ENCODE measurements at regions not wholly inside any gene's neighbourhood (a gene's known extent, or its start where the extent isn't known, plus 50 kb on each side); places are given as distances from the start of the nearest gene placed in this dataset.

GRCh38 chrX:120727911-120728310 is 98.1 kb upstream of the C1GALT1C1 start:
- Histone ChIP-seq H3K9me3 (replicated peaks; ENCODE audit: control insufficient read depth, insufficient read depth, low read length) (no peaks in the 10 kb centered on the region), H3K4me3 (replicated peaks in 1 of 3; ENCODE audit: insufficient read depth in 1 of 3, low read depth in 1 of 3, low read length in 3 of 3) (no peak overlapping the region), H3K4me1 (ENCODE audit: control insufficient read depth, extremely low read depth, insufficient read depth, low read length) (no peaks in the 10 kb centered on the region), H3K36me3 (ENCODE audit: control insufficient read depth in 2 of 2, extremely low read depth in 1 of 2, insufficient read depth in 2 of 2, low read length in 2 of 2) (no peaks in the 10 kb centered on the region), H3K27me3 (ENCODE audit: control insufficient read depth in 2 of 2, insufficient read depth in 2 of 2, low read length in 2 of 2) (no peaks in the 10 kb centered on the region), H3K9ac (replicated peaks; ENCODE audit: extremely low read depth, insufficient read depth, low read length) (no peak overlapping the region), H3K27ac (ENCODE audit: insufficient read depth, low read depth, low read length) (no peak overlapping the region), H3K9me1 (replicated peaks; ENCODE audit: control insufficient read depth, extremely low read depth, insufficient read depth, low read length) (no peaks in the 10 kb centered on the region), H3K4me2 (ENCODE audit: insufficient read depth, low read length) (no peak overlapping the region), H2AFZ (ENCODE audit: low read depth, low read length) (no peak overlapping the region), H3K79me2 (ENCODE audit: control insufficient read depth, insufficient read depth, low read length) (no peaks in the 10 kb centered on the region), H4K20me1 (replicated peaks; ENCODE audit: control insufficient read depth, extremely low read depth, insufficient read depth, low read length) (no peaks in the 10 kb centered on the region)
- intact Hi-C loops (cut with micrococcal nuclease) (no loop called here), dilution Hi-C loops (cut with MboI; ENCODE audit: extremely low pct_ligation_motif_present, low sequenced_read_pairs) (no loop called here)
- no peak for FAIRE-seq
- ChIA-PET CTCF (no interaction called here), POLR2A (no interaction called here)
- BruUV-seq (replicated peaks) = no TSS peak
- TF ChIP-seq CTCF (IDR thresholded peaks at IDR 0.05; ENCODE audit: extremely low read depth in 1 of 2, insufficient read depth in 1 of 2, low read depth in 1 of 2, low read length in 2 of 2) (no peak), POLR2AphosphoS5 (IDR thresholded peaks at IDR 0.05; ENCODE audit: insufficient read depth, low read depth, low read length) (no peak), MYC (IDR thresholded peaks at IDR 0.05; ENCODE audit: low read depth, low read length) (no peak), POLR2A (IDR thresholded peaks at IDR 0.05; ENCODE audit: low read depth, low read length) (no peak), EZH2 (IDR thresholded peaks at IDR 0.05; ENCODE audit: borderline replicate concordance, low read depth, low read length, severe bottlenecking) (no peak)
- peak; percentile 8 for DNase-seq (ENCODE audit: low read depth, low spot score)

GRCh38 chrX:120727452-120727851 is 97.6 kb upstream of the C1GALT1C1 start:
- H3K36me3 ChIP-seq (ENCODE audit: control insufficient read depth in 2 of 2, extremely low read depth in 1 of 2, insufficient read depth in 2 of 2, low read length in 2 of 2) = no peaks in the 10 kb centered on the region
- H3K9ac ChIP-seq (replicated peaks; ENCODE audit: extremely low read depth, insufficient read depth, low read length) = no peak overlapping the region
- no peaks in the 10 kb centered on the region for H3K9me3 ChIP-seq (replicated peaks; ENCODE audit: control insufficient read depth, insufficient read depth, low read length)
- TF ChIP-seq POLR2AphosphoS5 (IDR thresholded peaks at IDR 0.05; ENCODE audit: insufficient read depth, low read depth, low read length) (no peak), CTCF (IDR thresholded peaks at IDR 0.05; ENCODE audit: extremely low read depth in 1 of 2, insufficient read depth in 1 of 2, low read depth in 1 of 2, low read length in 2 of 2) (no peak), POLR2A (IDR thresholded peaks at IDR 0.05; ENCODE audit: low read depth, low read length) (no peak), EZH2 (IDR thresholded peaks at IDR 0.05; ENCODE audit: borderline replicate concordance, low read depth, low read length, severe bottlenecking) (no peak), MYC (IDR thresholded peaks at IDR 0.05; ENCODE audit: low read depth, low read length) (no peak), JUN (IDR thresholded peaks at IDR 0.05; ENCODE audit: borderline replicate concordance, insufficient read depth, insufficient read length, low read depth) (no peak), GATA2 (IDR thresholded peaks at IDR 0.05; ENCODE audit: insufficient read depth, insufficient read length, low read depth, low read length) (no peak), FOS (IDR thresholded peaks at IDR 0.05; ENCODE audit: borderline replicate concordance, insufficient read depth, low read length) (no peak), MAX (IDR thresholded peaks at IDR 0.05; ENCODE audit: insufficient read depth, insufficient read length) (no peak)
- ChIA-PET CTCF (no interaction called here), POLR2A (no interaction called here)
- H3K4me3 ChIP-seq (replicated peaks in 1 of 3; ENCODE audit: insufficient read depth in 1 of 3, low read depth in 1 of 3, low read length in 3 of 3) = no peak overlapping the region
- DNase-seq (ENCODE audit: low read depth, low spot score) (no peak), FAIRE-seq (no peak)
- no TSS peak for BruUV-seq (replicated peaks)
- no peak overlapping the region for H3K4me2 ChIP-seq (ENCODE audit: insufficient read depth, low read length)
- no peak overlapping the region for H2AFZ ChIP-seq (ENCODE audit: low read depth, low read length)
- no peak overlapping the region for H3K27ac ChIP-seq (ENCODE audit: insufficient read depth, low read depth, low read length)
- no peaks in the 10 kb centered on the region for H3K79me2 ChIP-seq (ENCODE audit: control insufficient read depth, insufficient read depth, low read length)
- H3K27me3 ChIP-seq (ENCODE audit: control insufficient read depth in 2 of 2, insufficient read depth in 2 of 2, low read length in 2 of 2) = no peaks in the 10 kb centered on the region
- dilution Hi-C loops (cut with MboI; ENCODE audit: extremely low pct_ligation_motif_present, low sequenced_read_pairs) (no loop called here), intact Hi-C loops (cut with micrococcal nuclease) (no loop called here)
- no peaks in the 10 kb centered on the region for H4K20me1 ChIP-seq (replicated peaks; ENCODE audit: control insufficient read depth, extremely low read depth, insufficient read depth, low read length)
- no peaks in the 10 kb centered on the region for H3K4me1 ChIP-seq (ENCODE audit: control insufficient read depth, extremely low read depth, insufficient read depth, low read length)
- H3K9me1 ChIP-seq (replicated peaks; ENCODE audit: control insufficient read depth, extremely low read depth, insufficient read depth, low read length) = no peaks in the 10 kb centered on the region
